ENCODE measurements at regions not wholly inside any gene's neighbourhood (a gene's known extent, or its start where the extent isn't known, plus 50 kb on each side); places are given as distances from the start of the nearest gene placed in this dataset.

DNA sequence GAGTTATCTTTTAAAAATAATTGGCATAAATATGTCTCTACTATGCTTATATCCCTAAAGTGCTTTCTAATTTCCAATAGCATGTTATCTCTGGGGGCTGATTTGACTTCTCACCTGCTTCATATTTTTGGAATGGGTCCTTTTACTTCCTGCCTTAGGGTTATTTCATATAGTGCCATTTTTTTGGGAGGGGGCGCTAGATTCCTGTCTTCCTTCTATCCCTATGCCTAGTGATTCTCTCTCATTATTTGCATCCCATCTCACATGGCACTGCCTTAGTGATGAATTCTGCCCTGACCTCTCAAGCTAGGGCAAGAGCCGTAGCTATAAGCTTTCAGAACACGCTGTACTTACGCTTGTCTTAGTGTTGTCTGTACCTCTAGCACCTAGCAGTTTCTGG is 150.3 kb upstream of the SLITRK3 start:
- no peaks in the 10 kb centered on the region for H3K27me3 ChIP-seq (ENCODE audit: control insufficient read depth in 1 of 2, insufficient read depth in 2 of 2, low read length in 2 of 2)
- Mint-ChIP-seq H3K4me3 (no peak overlapping the region), H3K27ac (no peak overlapping the region), H3K9me3 (peaks cover 11% of the 10 kb centered on the region), H3K36me3 (ENCODE audit: low read depth) (no peaks in the 10 kb centered on the region), H3K4me1 (ENCODE audit: low read depth) (no peaks in the 10 kb centered on the region), H3K27me3 (no peaks in the 10 kb centered on the region)
- H3K27ac ChIP-seq (ENCODE audit: low read depth in 1 of 2, low read length in 2 of 2): no peak overlapping the region
- POLR2A ChIA-PET: no interaction called here
- H3K36me3 ChIP-seq (ENCODE audit: insufficient read depth, low read length): no peaks in the 10 kb centered on the region
- H3K4me1 ChIP-seq (ENCODE audit: insufficient read depth, low read length): no peaks in the 10 kb centered on the region
- TF ChIP-seq, protein P1, sequence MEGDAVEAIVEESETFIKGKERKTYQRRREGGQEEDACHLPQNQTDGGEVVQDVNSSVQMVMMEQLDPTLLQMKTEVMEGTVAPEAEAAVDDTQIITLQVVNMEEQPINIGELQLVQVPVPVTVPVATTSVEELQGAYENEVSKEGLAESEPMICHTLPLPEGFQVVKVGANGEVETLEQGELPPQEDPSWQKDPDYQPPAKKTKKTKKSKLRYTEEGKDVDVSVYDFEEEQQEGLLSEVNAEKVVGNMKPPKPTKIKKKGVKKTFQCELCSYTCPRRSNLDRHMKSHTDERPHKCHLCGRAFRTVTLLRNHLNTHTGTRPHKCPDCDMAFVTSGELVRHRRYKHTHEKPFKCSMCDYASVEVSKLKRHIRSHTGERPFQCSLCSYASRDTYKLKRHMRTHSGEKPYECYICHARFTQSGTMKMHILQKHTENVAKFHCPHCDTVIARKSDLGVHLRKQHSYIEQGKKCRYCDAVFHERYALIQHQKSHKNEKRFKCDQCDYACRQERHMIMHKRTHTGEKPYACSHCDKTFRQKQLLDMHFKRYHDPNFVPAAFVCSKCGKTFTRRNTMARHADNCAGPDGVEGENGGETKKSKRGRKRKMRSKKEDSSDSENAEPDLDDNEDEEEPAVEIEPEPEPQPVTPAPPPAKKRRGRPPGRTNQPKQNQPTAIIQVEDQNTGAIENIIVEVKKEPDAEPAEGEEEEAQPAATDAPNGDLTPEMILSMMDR (IDR thresholded peaks at IDR 0.05): no peak
- ATAC-seq (ENCODE audit: poor library complexity): no peak
- H3K9me3 ChIP-seq (ENCODE audit: control insufficient read depth in 1 of 2, insufficient read depth in 1 of 2, low read length in 2 of 2): peaks cover 0 to 15% of the 10 kb centered on the region in 2 experiments
- CTCF ChIA-PET: no interaction called here
- intact Hi-C loops (cut with DNase I, micrococcal nuclease): no loop called here
- DNase-seq: no peak
- H3K4me3 ChIP-seq (ENCODE audit: low read length): no peak overlapping the region

GRCh38 chr3:165343185-165343584 is 147.0 kb upstream of the SLITRK3 start:
- Histone ChIP-seq H3K36me3 (ENCODE audit: insufficient read depth, low read length) (no peaks in the 10 kb centered on the region), H3K9me3 (ENCODE audit: control insufficient read depth in 1 of 2, insufficient read depth in 1 of 2, low read length in 2 of 2) (peaks cover 0 to 7% of the 10 kb centered on the region in 2 experiments), H3K4me3 (ENCODE audit: low read length) (no peak overlapping the region), H3K27ac (ENCODE audit: low read depth in 1 of 2, low read length in 2 of 2) (no peak overlapping the region), H3K4me1 (ENCODE audit: insufficient read depth, low read length) (no peaks in the 10 kb centered on the region), H3K27me3 (ENCODE audit: control insufficient read depth in 1 of 2, insufficient read depth in 2 of 2, low read length in 2 of 2) (no peaks in the 10 kb centered on the region)
- no peak overlapping the region for H3K4me3 Mint-ChIP-seq
- ATAC-seq (ENCODE audit: poor library complexity) (no peak), DNase-seq (no peak)
- no peaks in the 10 kb centered on the region for H3K36me3 Mint-ChIP-seq (ENCODE audit: low read depth)
- no peaks in the 10 kb centered on the region for H3K4me1 Mint-ChIP-seq (ENCODE audit: low read depth)
- ChIA-PET CTCF (no interaction called here), POLR2A (no interaction called here)
- TF ChIP-seq, protein P1 (IDR thresholded peaks at IDR 0.05): no peak
- no peak overlapping the region for H3K27ac Mint-ChIP-seq
- H3K9me3 Mint-ChIP-seq: peaks cover 3% of the 10 kb centered on the region
- intact Hi-C loops (cut with DNase I, micrococcal nuclease): no loop called here
- H3K27me3 Mint-ChIP-seq: no peaks in the 10 kb centered on the region

- H3K27me3 Mint-ChIP-seq: no peaks in the 10 kb centered on the region
- Histone ChIP-seq H3K36me3 (ENCODE audit: insufficient read depth, low read length) (no peaks in the 10 kb centered on the region), H3K4me1 (ENCODE audit: insufficient read depth, low read length) (no peaks in the 10 kb centered on the region), H3K27me3 (ENCODE audit: control insufficient read depth in 1 of 2, insufficient read depth in 2 of 2, low read length in 2 of 2) (no peaks in the 10 kb centered on the region), H3K9me3 (ENCODE audit: control insufficient read depth in 1 of 2, insufficient read depth in 1 of 2, low read length in 2 of 2) (peaks cover 0 to 12% of the 10 kb centered on the region in 2 experiments), H3K27ac (ENCODE audit: low read depth in 1 of 2, low read length in 2 of 2) (no peak overlapping the region), H3K4me3 (ENCODE audit: low read length) (no peak overlapping the region)
- CTCF ChIA-PET: no interaction called here
- H3K9me3 Mint-ChIP-seq: peaks cover 3% of the 10 kb centered on the region
- ATAC-seq (ENCODE audit: poor library complexity) (no peak), DNase-seq (no peak)
- TF ChIP-seq, protein P1 (IDR thresholded peaks at IDR 0.05): no peak
- no peak overlapping the region for H3K27ac Mint-ChIP-seq
- POLR2A ChIA-PET: no interaction called here
- H3K36me3 Mint-ChIP-seq (ENCODE audit: low read depth): no peaks in the 10 kb centered on the region
- intact Hi-C loops (cut with DNase I, micrococcal nuclease): no loop called here
- H3K4me3 Mint-ChIP-seq: no peak overlapping the region
- no peaks in the 10 kb centered on the region for H3K4me1 Mint-ChIP-seq (ENCODE audit: low read depth)
Observed at GRCh38 chr3:165339753-165340152, 143.6 kb upstream of the SLITRK3 start.

Data from CD4-positive, alpha-beta T cell (primary cell).